ENCODE measurements at regions not wholly inside any gene's neighbourhood (a gene's known extent, or its start where the extent isn't known, plus 50 kb on each side); places are given as distances from the start of the nearest gene placed in this dataset.
"Not testable (repeated sequence)": the region's sequence is repeated elsewhere in the genome, so short reads cannot be mapped to it uniquely, and the experiment has no call there.

DNA sequence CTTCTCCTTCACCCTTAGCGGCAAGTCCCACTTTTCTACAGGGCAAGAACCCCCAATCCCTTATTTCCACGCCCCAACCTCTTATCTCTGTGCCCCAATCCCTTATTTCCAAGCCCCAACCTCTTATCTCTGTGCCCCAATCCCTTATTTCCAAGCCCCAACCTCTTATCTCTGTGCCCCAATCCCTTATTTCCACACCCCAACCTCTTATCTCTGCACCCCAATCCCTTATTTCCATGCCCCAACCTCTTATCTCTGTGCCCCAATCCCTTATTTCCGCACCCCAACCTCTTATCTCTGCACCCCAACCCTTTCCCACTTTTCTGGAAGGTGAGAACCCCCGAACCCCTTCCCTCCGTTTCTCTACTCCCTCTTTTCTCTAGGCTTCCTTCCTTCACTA, 116.1 kb upstream of the GJE1 start:
- in situ Hi-C loops (cut with HindIII; ENCODE audit: low sequenced_read_pairs) = not testable (repeated sequence)

DNA sequence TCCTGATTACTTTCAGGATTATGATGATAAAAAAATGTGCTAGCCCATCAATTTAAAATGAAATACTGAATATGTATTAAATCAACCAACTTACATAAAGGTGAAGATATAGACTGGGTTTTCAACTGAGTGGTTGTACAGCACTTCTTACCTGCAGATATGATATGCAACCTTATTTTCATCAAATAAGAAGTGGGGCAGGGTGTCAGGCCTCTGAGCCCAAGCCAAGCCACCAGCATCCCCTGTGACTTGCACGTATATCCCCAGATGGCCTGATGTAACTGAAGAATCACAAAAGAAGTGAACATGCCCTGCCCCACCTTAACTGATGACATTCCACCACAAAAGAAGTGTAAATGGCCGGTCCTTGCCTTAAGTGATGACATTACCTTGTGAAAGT, 117.3 kb upstream of the GJE1 start:
- in situ Hi-C loops (cut with HindIII; ENCODE audit: low sequenced_read_pairs) = not testable (repeated sequence)

DNA sequence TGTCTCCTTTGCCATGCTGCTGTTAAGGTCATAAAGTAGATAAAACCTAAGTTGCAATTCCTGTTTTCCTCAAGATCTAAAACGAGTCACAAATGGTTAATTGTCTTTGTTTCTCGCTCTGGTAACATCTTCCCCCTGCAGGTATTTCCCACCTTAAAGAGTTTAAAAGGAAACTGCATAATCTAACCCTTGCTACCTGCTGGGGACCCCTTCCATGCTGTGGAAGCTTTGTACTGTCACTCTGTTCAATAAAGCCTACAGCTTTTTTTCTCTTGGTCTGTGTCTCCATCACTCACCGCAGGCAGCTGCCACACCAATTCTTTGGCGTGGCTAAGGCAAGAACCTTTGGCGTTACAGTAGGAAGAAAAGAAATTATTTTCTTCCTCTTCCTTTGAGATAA, 117.7 kb upstream of the GJE1 start:
- in situ Hi-C loops (cut with HindIII; ENCODE audit: low sequenced_read_pairs) = no loop called here

DNA sequence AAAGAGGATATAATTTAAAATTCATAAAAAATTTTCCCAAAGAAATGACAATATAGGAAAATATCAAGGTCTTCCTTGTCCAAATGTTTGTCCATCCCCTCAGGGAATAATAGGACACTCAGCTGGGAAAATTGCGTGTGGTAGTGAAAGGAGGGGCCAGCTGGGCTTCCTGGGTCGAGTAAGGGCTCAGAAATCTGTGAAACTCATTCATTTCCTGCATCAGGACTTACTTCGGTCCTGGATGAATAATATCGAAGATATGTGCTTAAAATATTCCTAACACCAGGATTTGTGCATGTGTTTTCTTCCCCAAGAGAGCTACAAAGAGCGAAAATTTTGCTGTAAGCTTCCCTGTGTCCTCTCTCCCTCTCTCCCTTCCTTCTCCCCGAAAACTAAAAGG, 118.2 kb upstream of the GJE1 start:
- in situ Hi-C loops (cut with HindIII; ENCODE audit: low sequenced_read_pairs) = no loop called here

DNA sequence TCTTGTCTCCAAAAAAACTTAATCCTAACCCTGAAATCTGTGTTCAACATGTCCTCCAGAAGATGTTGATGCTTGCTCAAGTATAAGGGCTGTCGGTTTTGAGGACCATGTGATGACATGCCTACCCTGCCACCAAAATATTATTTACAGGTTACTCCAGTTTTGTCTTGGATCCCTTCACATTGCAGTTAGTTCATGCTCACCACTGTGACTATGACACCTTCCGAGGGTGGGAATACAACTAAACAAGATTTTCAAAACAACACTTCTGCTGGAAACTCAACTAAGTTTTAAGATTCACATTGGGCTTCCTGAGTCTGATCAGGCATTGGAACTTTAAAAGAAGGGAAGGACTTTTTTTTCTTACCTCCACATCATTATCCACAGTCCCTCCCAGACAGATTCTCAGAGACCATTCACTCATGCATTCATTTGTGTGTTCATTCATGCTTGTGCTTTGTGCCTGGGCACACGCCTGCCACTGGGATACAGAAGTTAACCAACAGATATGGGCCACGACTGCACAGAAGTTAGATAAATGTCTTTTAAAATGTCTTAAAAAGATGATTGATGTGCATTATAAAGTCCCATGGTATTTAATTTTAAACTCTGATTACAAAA, 118.7 kb upstream of the GJE1 start:
- in situ Hi-C loops (cut with HindIII; ENCODE audit: low sequenced_read_pairs) = no loop called here

DNA sequence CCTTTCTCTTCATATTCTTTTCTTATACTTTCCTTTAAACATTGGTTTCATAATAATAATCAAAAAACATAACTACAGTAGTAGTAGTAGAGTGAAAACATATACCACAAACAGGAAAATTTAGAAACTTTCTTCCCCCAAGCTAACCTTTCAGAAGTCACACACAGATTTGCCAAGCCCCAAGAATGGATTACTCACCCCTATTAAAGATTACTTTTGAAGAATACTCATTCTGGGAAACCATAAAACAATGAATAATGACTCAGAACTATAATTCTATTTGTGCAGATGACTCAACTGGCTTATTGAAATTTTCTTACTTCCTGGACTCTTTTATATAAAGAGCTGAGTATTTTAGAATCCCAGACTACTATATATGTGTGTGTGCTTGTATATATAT, 119.4 kb upstream of the GJE1 start:
- in situ Hi-C loops (cut with HindIII; ENCODE audit: low sequenced_read_pairs) = no loop called here

DNA sequence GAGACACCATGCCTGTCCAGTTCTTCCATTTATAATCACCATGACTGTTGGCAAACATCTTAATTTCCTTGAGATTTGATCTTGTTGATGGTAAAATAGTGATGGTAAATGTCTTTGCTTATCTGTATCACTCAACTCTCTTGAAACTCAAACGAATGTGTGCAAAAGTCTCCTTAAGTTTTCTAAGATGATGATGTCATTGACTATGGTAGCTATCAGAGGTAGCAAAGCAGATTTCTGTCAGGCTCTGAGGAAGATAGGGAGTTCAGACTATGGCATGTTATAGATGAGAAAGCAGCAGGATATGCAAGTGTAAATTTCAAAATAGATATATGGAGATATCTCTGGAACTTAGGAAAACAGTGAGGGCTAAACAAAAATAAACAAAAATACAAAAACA, 121.0 kb upstream of the GJE1 start:
- in situ Hi-C loops (cut with HindIII; ENCODE audit: low sequenced_read_pairs) = no loop called here

DNA sequence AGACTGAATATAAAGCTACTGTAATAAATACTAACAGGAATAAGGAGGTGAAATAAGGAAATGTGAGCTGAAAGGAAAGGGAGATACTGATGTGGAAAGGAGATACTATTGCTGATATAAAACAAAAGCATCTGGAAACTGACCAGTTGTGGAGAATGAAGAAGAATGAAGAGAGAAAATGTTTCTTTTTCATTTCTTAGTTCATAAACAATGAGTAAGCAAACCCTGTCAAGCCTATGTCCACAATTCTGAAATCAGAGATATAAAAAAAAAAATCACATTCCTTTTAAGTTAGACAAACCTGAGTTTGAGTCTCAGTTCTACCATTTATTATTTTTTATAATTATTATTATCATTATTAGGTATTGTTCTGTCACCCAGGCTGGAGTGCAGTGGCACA, 121.6 kb upstream of the GJE1 start:
- in situ Hi-C loops (cut with HindIII; ENCODE audit: low sequenced_read_pairs) = no loop called here

DNA sequence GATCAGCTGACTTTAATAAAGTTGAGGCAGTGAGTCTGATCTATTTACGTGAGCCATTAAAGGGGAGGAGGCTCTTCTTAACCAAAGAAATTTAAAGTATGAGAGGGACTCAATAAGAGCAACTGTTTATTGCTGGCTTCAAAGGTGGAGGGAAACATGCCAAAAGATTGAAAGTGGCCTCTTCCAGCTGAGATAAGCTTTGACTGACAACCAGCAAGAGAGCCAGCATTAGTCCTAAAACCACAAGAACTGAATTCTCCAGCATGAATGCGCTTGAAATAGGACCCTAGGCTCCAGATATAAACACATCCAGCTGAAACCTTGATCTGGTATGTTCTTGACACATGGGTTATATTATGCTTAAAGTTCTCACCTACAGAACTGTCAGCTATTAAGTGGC, 123.1 kb upstream of the GJE1 start:
- in situ Hi-C loops (cut with HindIII; ENCODE audit: low sequenced_read_pairs) = no loop called here

DNA sequence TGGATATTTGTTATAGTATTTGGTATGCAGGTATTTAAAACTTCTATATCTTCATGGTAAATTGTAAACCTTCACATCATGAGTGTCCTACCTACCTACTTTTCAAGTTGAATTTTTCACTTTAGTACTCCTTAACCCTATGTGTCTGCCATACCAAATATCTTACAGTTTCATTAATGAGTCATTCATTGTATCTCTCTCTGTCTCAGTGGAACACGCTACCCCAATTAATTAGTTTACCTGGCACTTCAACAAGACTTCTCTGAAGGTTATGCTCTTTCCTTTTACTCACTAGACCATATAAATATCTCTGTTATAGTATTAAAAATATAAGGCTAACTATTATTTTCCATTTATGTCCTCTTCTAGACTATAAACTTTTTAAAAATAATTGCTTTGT, 123.9 kb upstream of the GJE1 start:
- in situ Hi-C loops (cut with HindIII; ENCODE audit: low sequenced_read_pairs) = no loop called here

DNA sequence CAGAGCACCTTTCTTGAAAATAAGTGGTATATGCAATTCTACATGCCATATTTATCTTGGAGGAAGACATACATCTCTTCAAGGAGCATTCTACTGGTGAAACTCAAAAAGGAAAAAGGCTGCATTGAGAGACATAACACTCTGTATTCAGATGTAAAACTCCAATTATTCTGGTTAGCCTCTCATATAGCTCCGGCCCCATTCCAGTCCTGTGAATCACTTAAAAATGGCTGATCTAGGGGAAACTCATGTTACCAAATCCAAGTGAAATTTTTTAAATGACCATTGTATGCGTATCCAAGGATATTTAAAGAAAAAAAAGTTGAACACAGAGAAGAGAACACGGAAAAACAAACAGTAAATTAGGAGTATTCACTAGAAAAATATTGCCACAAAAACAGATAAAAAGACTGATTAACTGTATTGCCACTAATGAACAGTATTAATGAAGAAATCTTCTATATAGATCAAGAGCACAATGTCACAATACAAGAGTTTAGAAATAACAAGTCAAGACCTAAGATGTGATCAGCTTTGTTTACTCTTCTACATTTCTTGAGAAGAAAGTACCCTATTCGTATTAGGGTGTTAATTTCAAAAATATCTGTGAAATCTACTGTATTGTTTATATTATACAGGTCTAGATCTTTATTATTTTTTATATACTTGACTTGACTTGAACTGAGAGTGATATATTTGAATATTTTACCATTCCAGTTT, 124.5 kb upstream of the GJE1 start:
- in situ Hi-C loops (cut with HindIII; ENCODE audit: low sequenced_read_pairs) = no loop called here

DNA sequence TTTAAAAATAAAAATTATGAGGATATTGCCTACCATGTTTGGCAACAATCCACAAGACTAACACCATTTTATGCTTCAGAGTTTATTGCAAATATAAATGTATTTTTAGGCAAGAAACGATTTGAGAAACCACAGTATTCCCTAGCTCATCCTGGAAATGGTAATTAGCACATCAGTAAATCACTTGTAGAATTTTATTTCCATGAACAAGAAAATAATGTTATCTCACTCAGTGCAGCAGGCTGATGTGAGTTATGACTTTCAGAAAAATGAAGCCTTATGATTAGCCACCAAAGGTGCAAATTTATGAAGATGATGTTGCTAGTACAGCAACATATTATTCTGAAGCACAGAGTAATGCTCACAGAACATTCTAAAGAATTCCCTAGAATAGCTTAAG, 127.7 kb upstream of the GJE1 start:
- in situ Hi-C loops (cut with HindIII; ENCODE audit: low sequenced_read_pairs) = no loop called here

DNA sequence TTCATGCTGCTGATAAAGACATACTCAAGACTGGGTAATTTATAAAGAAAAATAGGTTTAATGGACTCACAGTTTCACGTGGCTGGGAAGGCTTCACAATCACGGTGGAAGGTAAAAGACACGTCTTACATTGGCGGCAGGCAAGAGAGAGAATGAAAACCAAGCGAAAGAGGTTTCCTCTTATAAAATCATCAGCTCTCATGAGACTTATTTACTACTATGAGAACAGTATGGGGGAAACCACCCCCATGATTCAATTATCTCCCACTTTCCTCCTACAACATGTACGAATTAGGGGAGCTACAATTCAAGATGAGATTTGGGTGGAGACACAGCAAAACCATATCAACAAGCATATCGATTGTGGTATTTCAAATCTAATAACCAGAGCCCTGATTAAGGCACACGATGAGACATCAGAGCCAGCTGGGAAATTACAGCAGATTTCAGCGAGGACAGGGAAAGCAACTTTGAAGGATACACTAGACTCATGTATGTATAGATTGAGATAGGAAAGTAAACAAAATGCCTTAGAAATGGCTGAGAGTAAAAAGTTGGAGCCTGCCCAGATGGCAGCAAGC, 129.8 kb upstream of the GJE1 start:
- in situ Hi-C loops (cut with HindIII; ENCODE audit: low sequenced_read_pairs) = no loop called here

DNA sequence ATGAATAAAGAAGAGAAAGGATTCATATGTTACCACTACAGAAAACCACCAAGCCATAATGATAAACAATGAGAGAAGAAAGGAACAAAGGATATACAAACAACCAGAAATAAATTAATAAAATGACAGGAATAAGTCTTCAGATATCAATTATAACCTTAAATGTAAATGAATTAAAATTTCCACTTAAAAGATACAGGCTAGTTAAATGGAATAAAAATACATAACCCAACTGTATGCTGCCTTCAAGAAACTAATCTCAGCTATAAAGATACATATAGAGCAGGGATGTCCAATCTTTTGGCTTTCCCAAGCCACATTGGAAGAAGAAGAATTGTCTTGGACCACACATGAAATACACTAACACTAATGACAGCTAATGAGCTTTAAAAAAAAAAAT, 135.9 kb upstream of the GJE1 start:
- in situ Hi-C loops (cut with HindIII; ENCODE audit: low sequenced_read_pairs) = no loop called here

DNA sequence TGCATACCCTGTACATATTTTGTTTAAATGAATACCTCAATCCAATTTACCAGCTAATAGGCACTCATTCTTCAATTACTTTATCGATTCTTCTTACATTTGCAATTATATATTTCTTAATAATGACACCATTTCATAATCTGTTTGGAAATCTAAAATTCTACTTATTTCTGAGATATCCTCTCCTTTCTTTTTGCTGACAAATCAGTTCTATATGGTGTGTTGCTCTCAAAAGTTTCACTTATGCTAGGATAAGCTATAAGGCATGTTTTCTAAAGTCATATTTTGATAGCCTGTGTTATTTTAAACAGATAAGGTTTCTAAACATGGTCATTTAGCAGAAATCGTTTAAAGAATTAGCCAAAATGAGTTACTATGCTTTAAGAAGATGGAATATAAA, 140.6 kb upstream of the GJE1 start:
- in situ Hi-C loops (cut with HindIII; ENCODE audit: low sequenced_read_pairs) = no loop called here

DNA sequence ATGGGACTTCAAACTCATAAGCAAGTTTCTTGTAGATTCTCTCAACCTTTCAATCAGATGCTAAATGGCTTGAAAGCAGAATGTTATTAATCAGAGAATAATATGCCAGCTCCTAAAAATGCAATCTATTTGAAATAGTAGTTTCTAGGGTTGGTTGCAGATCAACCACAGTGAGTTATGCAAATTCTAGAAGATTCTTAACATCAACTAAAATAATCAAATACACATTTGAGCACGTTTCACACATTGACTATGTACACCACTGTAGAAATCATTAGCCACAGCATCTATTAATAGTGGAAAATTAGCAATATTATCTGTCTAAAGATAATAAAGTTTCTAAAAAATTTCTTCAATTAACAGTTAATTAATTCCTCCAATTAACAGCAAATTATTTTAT, 141.9 kb upstream of the GJE1 start:
- in situ Hi-C loops (cut with HindIII; ENCODE audit: low sequenced_read_pairs) = no loop called here

DNA sequence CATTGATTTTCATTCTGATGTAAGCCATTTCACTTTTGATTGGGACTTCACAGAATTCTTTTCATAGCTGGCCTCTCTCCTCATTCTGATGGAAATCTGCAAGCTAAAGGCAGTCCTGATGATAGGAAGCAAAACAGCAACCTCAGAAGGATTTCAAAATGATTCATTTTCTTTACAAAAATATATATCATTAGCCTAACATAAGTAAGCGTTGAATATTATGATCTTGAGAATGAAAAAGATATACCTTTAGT, 143.1 kb upstream of the GJE1 start:
- in situ Hi-C loops (cut with HindIII; ENCODE audit: low sequenced_read_pairs) = no loop called here

DNA sequence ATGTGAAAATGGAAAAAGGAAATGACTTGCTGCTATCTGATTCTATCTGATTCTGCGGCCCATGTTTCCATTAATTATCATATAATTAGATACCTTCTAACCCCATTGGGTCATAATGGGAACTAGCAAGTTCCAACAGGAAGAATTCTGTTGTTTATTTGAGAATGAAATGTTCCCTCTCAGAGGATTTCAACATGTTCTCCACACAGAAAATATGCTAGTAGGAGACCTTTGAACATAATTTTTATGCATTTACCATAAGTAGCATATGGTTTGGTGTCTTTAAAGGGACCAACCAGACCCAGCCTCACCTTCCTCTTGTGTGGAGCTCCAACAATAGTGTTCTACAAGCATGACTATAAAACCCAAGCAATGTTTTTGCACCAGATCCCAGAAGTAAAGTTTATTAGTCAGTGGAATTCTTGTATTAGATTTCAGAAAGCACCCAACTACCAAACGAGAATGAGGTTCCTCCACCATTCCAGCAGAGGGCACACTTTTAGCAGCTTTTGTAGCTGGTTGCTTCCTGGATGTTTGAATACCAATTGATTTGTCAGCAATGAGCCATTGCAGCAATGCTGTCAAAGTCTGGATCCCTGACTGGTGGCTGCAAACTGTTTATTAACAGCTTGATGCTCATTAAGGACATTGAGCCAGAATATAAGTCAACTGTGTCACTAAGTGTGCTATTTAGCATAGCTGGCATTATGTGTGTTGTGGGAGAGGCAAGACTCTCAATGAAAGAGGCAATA, 143.6 kb upstream of the GJE1 start:
- in situ Hi-C loops (cut with HindIII; ENCODE audit: low sequenced_read_pairs) = no loop called here

DNA sequence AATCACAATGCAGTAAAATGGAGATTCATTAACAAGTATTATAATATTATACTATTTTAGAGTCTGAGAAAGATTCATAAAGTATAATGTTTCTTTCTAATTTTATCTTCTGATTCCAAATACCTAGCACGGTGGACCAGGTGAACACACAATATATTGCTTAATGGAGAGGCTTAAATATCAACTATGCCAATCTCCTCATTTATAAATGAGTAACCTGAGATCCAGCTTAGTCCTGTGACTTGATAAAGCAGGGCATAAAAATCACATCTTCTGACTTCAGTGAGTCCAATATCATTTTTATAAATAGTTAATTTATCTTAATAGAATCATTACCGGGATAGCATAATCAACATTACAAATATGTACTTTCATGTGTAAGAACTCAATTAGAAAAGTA, 144.4 kb upstream of the GJE1 start:
- in situ Hi-C loops (cut with HindIII; ENCODE audit: low sequenced_read_pairs) = no loop called here

DNA sequence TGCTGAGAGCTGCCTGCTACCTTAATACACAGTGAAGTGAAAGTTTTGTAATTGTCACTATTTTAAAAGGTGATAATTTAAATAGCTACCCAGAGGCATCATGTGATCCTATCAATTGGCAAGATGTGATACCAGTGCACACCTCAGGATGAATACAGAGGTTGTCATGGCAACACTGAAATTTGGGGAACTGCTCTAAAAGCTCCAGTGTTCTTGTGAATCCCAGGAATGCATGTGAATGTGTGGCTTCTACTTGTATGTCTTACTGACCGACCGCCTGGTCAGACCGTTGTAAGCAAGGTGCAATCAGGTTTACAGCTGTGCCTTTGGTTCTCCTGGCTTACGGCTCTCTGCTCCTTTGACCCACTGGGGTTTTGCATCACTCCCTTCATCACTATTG, 146.3 kb upstream of the GJE1 start:
- in situ Hi-C loops (cut with HindIII; ENCODE audit: low sequenced_read_pairs) = no loop called here

DNA sequence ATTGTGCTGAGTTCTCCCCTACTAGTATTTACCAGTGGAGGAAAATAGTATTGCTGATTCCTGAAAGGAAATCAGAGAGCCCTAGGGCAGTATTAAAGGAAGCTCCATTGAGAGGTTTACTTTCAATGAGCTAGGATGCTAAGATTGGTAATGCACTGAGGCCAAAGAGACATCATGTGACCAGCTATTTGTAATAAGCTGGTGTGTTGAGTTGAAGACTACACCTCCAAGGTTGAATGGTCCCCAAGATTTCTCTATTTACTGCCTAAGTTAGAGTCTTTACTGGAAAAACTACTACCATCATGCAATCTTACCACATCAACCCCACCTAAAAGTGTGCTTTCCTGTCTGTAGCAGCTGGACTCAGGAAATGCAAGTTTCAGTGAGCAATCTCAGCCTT, 151.5 kb upstream of the GJE1 start:
- in situ Hi-C loops (cut with HindIII; ENCODE audit: low sequenced_read_pairs) = no loop called here

DNA sequence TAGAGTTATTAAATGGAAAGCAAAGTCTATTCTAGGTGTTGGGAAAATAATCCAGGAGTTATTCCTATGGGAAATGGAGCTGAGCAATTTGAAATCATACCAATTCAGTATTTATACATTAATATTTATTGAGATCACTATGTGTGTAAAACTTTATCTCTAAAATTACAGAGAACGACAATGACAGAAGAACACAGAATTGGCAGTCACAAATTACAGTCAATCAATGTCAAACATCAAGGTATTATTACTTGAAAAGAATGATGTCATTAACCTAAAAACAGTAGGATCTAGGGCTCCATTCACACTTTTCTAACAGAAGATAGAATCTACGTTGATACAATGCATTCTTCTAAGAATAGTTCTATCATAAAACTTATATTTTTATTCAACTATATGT, 154.9 kb upstream of the GJE1 start:
- in situ Hi-C loops (cut with HindIII; ENCODE audit: low sequenced_read_pairs) = no loop called here
